ENCODE measurements at regions not wholly inside any gene's neighbourhood (a gene's known extent, or its start where the extent isn't known, plus 50 kb on each side); places are given as distances from the start of the nearest gene placed in this dataset.

DNA sequence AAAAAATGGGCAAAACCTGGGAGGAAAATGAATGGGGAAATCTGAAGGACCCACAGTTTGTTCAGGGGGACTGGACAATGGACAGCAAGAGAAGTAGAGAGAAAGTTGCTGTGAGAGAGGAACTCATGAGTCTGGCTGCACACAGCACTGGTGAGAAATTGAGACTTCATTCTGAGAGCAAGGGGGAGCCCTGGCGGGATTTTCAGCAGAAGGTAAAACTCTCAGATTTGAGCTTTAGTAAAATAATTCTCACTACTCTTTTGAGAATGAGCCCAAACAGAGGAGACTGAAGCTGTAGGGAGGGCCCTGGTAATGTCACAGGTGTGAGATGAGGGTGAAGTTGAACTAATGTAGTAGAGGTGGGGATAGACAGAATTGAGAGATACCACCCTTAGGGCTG lies 438.6 kb downstream of the OMA1 start (continued):
- TF ChIP-seq, protein P1, sequence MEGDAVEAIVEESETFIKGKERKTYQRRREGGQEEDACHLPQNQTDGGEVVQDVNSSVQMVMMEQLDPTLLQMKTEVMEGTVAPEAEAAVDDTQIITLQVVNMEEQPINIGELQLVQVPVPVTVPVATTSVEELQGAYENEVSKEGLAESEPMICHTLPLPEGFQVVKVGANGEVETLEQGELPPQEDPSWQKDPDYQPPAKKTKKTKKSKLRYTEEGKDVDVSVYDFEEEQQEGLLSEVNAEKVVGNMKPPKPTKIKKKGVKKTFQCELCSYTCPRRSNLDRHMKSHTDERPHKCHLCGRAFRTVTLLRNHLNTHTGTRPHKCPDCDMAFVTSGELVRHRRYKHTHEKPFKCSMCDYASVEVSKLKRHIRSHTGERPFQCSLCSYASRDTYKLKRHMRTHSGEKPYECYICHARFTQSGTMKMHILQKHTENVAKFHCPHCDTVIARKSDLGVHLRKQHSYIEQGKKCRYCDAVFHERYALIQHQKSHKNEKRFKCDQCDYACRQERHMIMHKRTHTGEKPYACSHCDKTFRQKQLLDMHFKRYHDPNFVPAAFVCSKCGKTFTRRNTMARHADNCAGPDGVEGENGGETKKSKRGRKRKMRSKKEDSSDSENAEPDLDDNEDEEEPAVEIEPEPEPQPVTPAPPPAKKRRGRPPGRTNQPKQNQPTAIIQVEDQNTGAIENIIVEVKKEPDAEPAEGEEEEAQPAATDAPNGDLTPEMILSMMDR (IDR thresholded peaks at IDR 0.05 in 2 of 3, conservative IDR thresholded peaks at IDR 0.05 in 1 of 3; ENCODE audit: control insufficient read depth in 2 of 3, extremely low read depth in 1 of 3, insufficient read depth in 1 of 3, low read depth in 3 of 3, low read length in 3 of 3) = 0 out of 6 replicates have a peak, but pooled peaks of 1 of the 3 experiments have one; percentile 13
- TF ChIP-seq MEF2B (IDR thresholded peaks at IDR 0.05; ENCODE audit: partially characterized antibody, poor library complexity, severe bottlenecking) (peak; percentile 67), SREBF2 (IDR thresholded peaks at IDR 0.05; ENCODE audit: low read length) (no peak), ZNF622 (IDR thresholded peaks at IDR 0.05) (no peak), NFYB (IDR thresholded peaks at IDR 0.05; ENCODE audit: insufficient read depth, low read depth, low read length) (no peak), MTA2 (IDR thresholded peaks at IDR 0.05; ENCODE audit: low read depth) (0 out of 2 replicates have a peak, but pooled peaks have one; percentile 19), IKZF2 (IDR thresholded peaks at IDR 0.05) (peak in 1 of 2 experiments; percentile 18; a peak in 2 of 4 replicates)

DNA sequence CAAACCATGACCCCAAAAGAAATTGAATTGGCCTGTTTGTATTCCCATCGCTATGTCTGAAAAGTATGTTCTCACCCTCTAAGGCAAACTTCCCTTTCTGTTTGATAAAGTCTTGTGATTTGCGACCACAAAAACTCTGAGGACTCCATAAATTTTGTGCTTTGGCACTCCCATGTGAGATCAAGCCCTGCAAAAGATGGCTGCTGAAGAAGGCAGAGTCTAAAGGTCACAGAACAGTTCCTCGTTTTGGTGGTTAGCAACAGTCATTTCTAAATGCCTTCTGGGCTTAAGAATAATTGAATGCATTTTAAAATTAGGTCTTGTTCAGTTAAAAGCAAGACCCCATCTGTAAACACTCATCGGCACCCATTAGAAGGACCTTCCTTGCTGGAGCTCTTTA lies 441.6 kb downstream of the OMA1 start:
- no peak overlapping the region for H3K27ac ChIP-seq (ENCODE audit: control insufficient read depth, insufficient read depth)
- no peaks in the 10 kb centered on the region for H3K36me3 ChIP-seq (ENCODE audit: control insufficient read depth in 2 of 2, insufficient read depth in 2 of 2, low read length in 1 of 2)
- intact Hi-C loops (cut with micrococcal nuclease; ENCODE audit: unreplicated experiment) (loop anchor here (2.0 kb wide), 1 partner anchor 54 kb away; no protein-coding TSS in a partner anchor), in situ Hi-C loops (cut with MboI) (no loop called here)
- H3K27me3 ChIP-seq (replicated peaks in 1 of 2; ENCODE audit: control insufficient read depth in 2 of 2, insufficient read depth in 2 of 2, low read length in 1 of 2) = no peaks in the 10 kb centered on the region
- no peaks in the 10 kb centered on the region for H3K9me3 ChIP-seq (replicated peaks; ENCODE audit: control insufficient read depth, insufficient read depth, low read length)
- ATAC-seq (peak; percentile 80), DNase-seq (ENCODE audit: low read depth, low spot score) (peak; percentile 68), FAIRE-seq (no peak)
- ChIA-PET RAD21 (ENCODE audit: unreplicated experiment) (interaction anchor here (0.6 to 11.1 kb wide), 11 partner anchors 11 to 546 kb away, joined by 3 to 202 read pairs (median 4); no protein-coding TSS in a partner anchor), POLR2A (interaction anchor here (1.1 to 2.0 kb wide), 4 partner anchors 14 to 59 kb away, joined by 3 to 9 read pairs (median 4); no protein-coding TSS in a partner anchor), CTCF (interaction anchor here (1.6 to 10.4 kb wide), 3 partner anchors 10 to 54 kb away, joined by 4 to 164 read pairs (median 6); no protein-coding TSS in a partner anchor), SMC1A (ENCODE audit: uncharacterized antibody, unreplicated experiment) (interaction anchor here (0.7 to 9.5 kb wide), 7 partner anchors 9 to 139 kb away, joined by 3 to 258 read pairs (median 5); no protein-coding TSS in a partner anchor)
- BruUV-seq (replicated peaks) = no TSS peak
- no peaks in the 10 kb centered on the region for H3K79me2 ChIP-seq (ENCODE audit: control insufficient read depth, insufficient read depth, low read length)
- no peaks in the 10 kb centered on the region for H4K20me1 ChIP-seq (ENCODE audit: control insufficient read depth, insufficient read depth)
- H2AFZ ChIP-seq (ENCODE audit: control insufficient read depth, low read depth, low read length) = no peak overlapping the region; the same call in 1 of the 2 replicates
- no peak overlapping the region for H3K4me3 ChIP-seq
- 2% methylated on average over 4 of the region's 4 CpGs for WGBS (ENCODE audit: insufficient coverage, insufficient replicate concordance, low lambda C conversion rate, missing lambda C conversion rate)
- H3K9ac ChIP-seq (ENCODE audit: control insufficient read depth, insufficient read depth, low read length) = no peak overlapping the region
- peak overlapping the region; percentile 14; the same call in 1 of the 2 replicates for H3K4me2 ChIP-seq (ENCODE audit: control insufficient read depth, insufficient read depth)
- peaks cover 21% of the 10 kb centered on the region for H3K4me1 ChIP-seq (ENCODE audit: control insufficient read depth, insufficient read depth, low read length)
- TF ChIP-seq ASH2L (IDR thresholded peaks at IDR 0.05; ENCODE audit: borderline replicate concordance, low read depth) (no peak), ESRRA (IDR thresholded peaks at IDR 0.05; ENCODE audit: low read length) (no peak), RFX5 (IDR thresholded peaks at IDR 0.05; ENCODE audit: low read depth, low read length) (no peak), EZH2 (IDR thresholded peaks at IDR 0.05; ENCODE audit: borderline replicate concordance, control insufficient read depth, low read depth, low read length) (no peak), ZNF24 (IDR thresholded peaks at IDR 0.05) (peak; percentile 87), YBX1 (IDR thresholded peaks at IDR 0.05) (no peak), LARP7 (IDR thresholded peaks at IDR 0.05) (no peak)
- TF ChIP-seq, protein P2, sequence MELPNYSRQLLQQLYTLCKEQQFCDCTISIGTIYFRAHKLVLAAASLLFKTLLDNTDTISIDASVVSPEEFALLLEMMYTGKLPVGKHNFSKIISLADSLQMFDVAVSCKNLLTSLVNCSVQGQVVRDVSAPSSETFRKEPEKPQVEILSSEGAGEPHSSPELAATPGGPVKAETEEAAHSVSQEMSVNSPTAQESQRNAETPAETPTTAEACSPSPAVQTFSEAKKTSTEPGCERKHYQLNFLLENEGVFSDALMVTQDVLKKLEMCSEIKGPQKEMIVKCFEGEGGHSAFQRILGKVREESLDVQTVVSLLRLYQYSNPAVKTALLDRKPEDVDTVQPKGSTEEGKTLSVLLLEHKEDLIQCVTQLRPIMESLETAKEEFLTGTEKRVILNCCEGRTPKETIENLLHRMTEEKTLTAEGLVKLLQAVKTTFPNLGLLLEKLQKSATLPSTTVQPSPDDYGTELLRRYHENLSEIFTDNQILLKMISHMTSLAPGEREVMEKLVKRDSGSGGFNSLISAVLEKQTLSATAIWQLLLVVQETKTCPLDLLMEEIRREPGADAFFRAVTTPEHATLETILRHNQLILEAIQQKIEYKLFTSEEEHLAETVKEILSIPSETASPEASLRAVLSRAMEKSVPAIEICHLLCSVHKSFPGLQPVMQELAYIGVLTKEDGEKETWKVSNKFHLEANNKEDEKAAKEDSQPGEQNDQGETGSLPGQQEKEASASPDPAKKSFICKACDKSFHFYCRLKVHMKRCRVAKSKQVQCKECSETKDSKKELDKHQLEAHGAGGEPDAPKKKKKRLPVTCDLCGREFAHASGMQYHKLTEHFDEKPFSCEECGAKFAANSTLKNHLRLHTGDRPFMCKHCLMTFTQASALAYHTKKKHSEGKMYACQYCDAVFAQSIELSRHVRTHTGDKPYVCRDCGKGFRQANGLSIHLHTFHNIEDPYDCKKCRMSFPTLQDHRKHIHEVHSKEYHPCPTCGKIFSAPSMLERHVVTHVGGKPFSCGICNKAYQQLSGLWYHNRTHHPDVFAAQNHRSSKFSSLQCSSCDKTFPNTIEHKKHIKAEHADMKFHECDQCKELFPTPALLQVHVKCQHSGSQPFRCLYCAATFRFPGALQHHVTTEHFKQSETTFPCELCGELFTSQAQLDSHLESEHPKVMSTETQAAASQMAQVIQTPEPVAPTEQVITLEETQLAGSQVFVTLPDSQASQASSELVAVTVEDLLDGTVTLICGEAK (IDR thresholded peaks at IDR 0.05; ENCODE audit: borderline replicate concordance) = no peak
- TF ChIP-seq, protein P3, sequence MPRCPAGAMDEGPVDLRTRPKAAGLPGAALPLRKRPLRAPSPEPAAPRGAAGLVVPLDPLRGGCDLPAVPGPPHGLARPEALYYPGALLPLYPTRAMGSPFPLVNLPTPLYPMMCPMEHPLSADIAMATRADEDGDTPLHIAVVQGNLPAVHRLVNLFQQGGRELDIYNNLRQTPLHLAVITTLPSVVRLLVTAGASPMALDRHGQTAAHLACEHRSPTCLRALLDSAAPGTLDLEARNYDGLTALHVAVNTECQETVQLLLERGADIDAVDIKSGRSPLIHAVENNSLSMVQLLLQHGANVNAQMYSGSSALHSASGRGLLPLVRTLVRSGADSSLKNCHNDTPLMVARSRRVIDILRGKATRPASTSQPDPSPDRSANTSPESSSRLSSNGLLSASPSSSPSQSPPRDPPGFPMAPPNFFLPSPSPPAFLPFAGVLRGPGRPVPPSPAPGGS (IDR thresholded peaks at IDR 0.05; ENCODE audit: borderline replicate concordance, insufficient read depth, low read depth, low read length, poor library complexity, severe bottlenecking) = no peak

Data from GM12878 (cell line).